PFSK-1 (cell line): ENCODE measurements at regions not wholly inside any gene's neighbourhood (a gene's known extent, or its start where the extent isn't known, plus 50 kb on each side); places are given as distances from the start of the nearest gene placed in this dataset.

Experiments used
- POLR2AphosphoS5 ChIP-seq: IDR thresholded peaks from 2 replicates; pipeline ENCODE4 v1.6.1; 2012; ENCODE audit warnings: low read depth, mild to moderate bottlenecking, control low read depth, low read length, moderate library complexity
- TAF1 ChIP-seq: IDR thresholded peaks from 2 replicates; pipeline ENCODE4 v1.6.1; 2012; ENCODE audit warnings: low read length, control low read depth, borderline replicate concordance; ENCODE audit not compliant: insufficient read depth

GRCh38 chr14:49121246-49121645, 464.9 kb downstream of the RPS29 start:
- no peak for TF ChIP-seq POLR2AphosphoS5
- TF ChIP-seq TAF1, result no peak
